Parathyroid adenoma (tissue), 2 donors: ENCODE measurements at regions not wholly inside any gene's neighbourhood (a gene's known extent, or its start where the extent isn't known, plus 50 kb on each side); places are given as distances from the start of the nearest gene placed in this dataset.

Experiments used
- H2AFZ ChIP-seq: fragments of 300-600 bp; sonication (generic); one replicate; pipeline ENCODE4 v1.7.0; 2017; ENCODE audit warnings: antibody characterized with exemption, mild to moderate bottlenecking
- H3K27ac ChIP-seq: fragments of 300-600 bp; sonication (generic); one replicate; pipeline ENCODE4 v1.7.0; 2017
- H3K27me3 ChIP-seq: fragments of 300-600 bp; sonication (generic); one replicate; pipeline ENCODE4 v1.7.0; 2017; ENCODE audit warnings: low read length; ENCODE audit not compliant: control insufficient read depth, insufficient read depth
- H3K36me3 ChIP-seq: fragments of 300-600 bp; sonication (generic); one replicate; pipeline ENCODE4 v1.7.0; 2017; ENCODE audit warnings: low read length; ENCODE audit not compliant: control insufficient read depth, insufficient read depth
- H3K4me1 ChIP-seq: fragments of 300-600 bp; sonication (generic); one replicate; pipeline ENCODE4 v1.7.0; 2017; ENCODE audit warnings: control low read depth
- H3K4me2 ChIP-seq: fragments of 300-600 bp; sonication (generic); one replicate; pipeline ENCODE4 v1.7.0; 2017; ENCODE audit warnings: low read length
- H3K4me3 ChIP-seq: fragments of 300-600 bp; sonication (generic); one replicate; pipeline ENCODE4 v1.7.0; 2017; ENCODE audit warnings: low read depth, low read length
- H3K79me2 ChIP-seq: fragments of 300-600 bp; sonication (generic); one replicate; pipeline ENCODE4 v1.7.0; 2017; ENCODE audit warnings: control low read depth
- H3K9ac ChIP-seq: fragments of 300-600 bp; sonication (generic); one replicate; pipeline ENCODE4 v1.7.0; 2017; ENCODE audit warnings: mild to moderate bottlenecking
- H3K9me3 ChIP-seq: fragments of 300-600 bp; sonication (generic); one replicate; pipeline ENCODE4 v1.7.0; 2017; ENCODE audit warnings: low read length; ENCODE audit not compliant: control insufficient read depth
- CTCF ChIP-seq: fragments of 300-600 bp; sonication (generic); IDR thresholded peaks from one replicate; pipeline ENCODE4 v1.7.0; 2017; ENCODE audit warnings: antibody characterized with exemption, mild to moderate bottlenecking
- donor health status: primary hyperparathyroidism.

- Histone ChIP-seq H3K9ac (no peak overlapping the region), H3K9me3 (no peaks in the 10 kb centered on the region), H3K27me3 (peaks cover 4% of the 10 kb centered on the region), H3K4me2 (no peak overlapping the region), H3K27ac (no peak overlapping the region), H3K36me3 (no peaks in the 10 kb centered on the region), H3K4me3 (no peak overlapping the region), H3K79me2 (no peaks in the 10 kb centered on the region), H2AFZ (no peak overlapping the region), H3K4me1 (no peaks in the 10 kb centered on the region)
- no peak for TF ChIP-seq CTCF
Observed at GRCh38 chr1:182279724-182280503, 111.7 kb downstream of the GLUL start.

- Histone ChIP-seq H3K9me3 (no peaks in the 10 kb centered on the region), H3K27ac (no peak overlapping the region), H3K79me2 (no peaks in the 10 kb centered on the region), H3K36me3 (no peaks in the 10 kb centered on the region), H3K27me3 (peaks cover 4% of the 10 kb centered on the region), H3K4me1 (no peaks in the 10 kb centered on the region), H3K4me2 (no peak overlapping the region), H3K9ac (no peak overlapping the region), H2AFZ (no peak overlapping the region), H3K4me3 (no peak overlapping the region)
- TF ChIP-seq CTCF = no peak
Observed at GRCh38 chr1:182279302-182279701, 112.3 kb downstream of the GLUL start.

GRCh38 chr1:182278144-182279054, 113.2 kb downstream of the GLUL start:
- Histone ChIP-seq H3K27ac (no peak overlapping the region), H3K9ac (no peak overlapping the region), H3K9me3 (no peaks in the 10 kb centered on the region), H3K36me3 (no peaks in the 10 kb centered on the region), H3K4me3 (no peak overlapping the region), H3K4me2 (no peak overlapping the region), H3K4me1 (no peaks in the 10 kb centered on the region), H3K27me3 (peaks cover 4% of the 10 kb centered on the region), H3K79me2 (no peaks in the 10 kb centered on the region), H2AFZ (no peak overlapping the region)
- TF ChIP-seq CTCF = no peak

- no peak overlapping the region for H3K27ac ChIP-seq
- no peaks in the 10 kb centered on the region for H3K9me3 ChIP-seq
- no peak overlapping the region for H2AFZ ChIP-seq
- no peaks in the 10 kb centered on the region for H3K79me2 ChIP-seq
- no peaks in the 10 kb centered on the region for H3K4me1 ChIP-seq
- H3K27me3 ChIP-seq = no peaks in the 10 kb centered on the region
- H3K4me2 ChIP-seq = no peak overlapping the region
- H3K9ac ChIP-seq = no peak overlapping the region
- H3K36me3 ChIP-seq = no peaks in the 10 kb centered on the region
- H3K4me3 ChIP-seq = no peak overlapping the region
- TF ChIP-seq CTCF = no peak
Observed at GRCh38 chr1:182275271-182275670, 116.3 kb downstream of the GLUL start.
